ENCODE measurements at regions not wholly inside any gene's neighbourhood (a gene's known extent, or its start where the extent isn't known, plus 50 kb on each side); places are given as distances from the start of the nearest gene placed in this dataset.

GRCh38 chr21:23684431-23684830 is 1922.8 kb downstream of the MRPL39 start:
- H3K4me3 ChIP-seq (ENCODE audit: low read depth, low read length): no peak overlapping the region
- TF ChIP-seq, protein P1, sequence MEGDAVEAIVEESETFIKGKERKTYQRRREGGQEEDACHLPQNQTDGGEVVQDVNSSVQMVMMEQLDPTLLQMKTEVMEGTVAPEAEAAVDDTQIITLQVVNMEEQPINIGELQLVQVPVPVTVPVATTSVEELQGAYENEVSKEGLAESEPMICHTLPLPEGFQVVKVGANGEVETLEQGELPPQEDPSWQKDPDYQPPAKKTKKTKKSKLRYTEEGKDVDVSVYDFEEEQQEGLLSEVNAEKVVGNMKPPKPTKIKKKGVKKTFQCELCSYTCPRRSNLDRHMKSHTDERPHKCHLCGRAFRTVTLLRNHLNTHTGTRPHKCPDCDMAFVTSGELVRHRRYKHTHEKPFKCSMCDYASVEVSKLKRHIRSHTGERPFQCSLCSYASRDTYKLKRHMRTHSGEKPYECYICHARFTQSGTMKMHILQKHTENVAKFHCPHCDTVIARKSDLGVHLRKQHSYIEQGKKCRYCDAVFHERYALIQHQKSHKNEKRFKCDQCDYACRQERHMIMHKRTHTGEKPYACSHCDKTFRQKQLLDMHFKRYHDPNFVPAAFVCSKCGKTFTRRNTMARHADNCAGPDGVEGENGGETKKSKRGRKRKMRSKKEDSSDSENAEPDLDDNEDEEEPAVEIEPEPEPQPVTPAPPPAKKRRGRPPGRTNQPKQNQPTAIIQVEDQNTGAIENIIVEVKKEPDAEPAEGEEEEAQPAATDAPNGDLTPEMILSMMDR (IDR thresholded peaks at IDR 0.05; ENCODE audit: borderline replicate concordance, insufficient read depth, low read depth, low read length): no peak

GRCh38 chr21:23664193-23664694 is 1943.0 kb downstream of the MRPL39 start:
- TF ChIP-seq, protein P1 (IDR thresholded peaks at IDR 0.05; ENCODE audit: borderline replicate concordance, insufficient read depth, low read depth, low read length): no peak
- H3K4me3 ChIP-seq (ENCODE audit: low read depth, low read length): no peak overlapping the region

GRCh38 chr21:23660560-23660959 is 1946.7 kb downstream of the MRPL39 start:
- TF ChIP-seq, protein P1 (IDR thresholded peaks at IDR 0.05; ENCODE audit: borderline replicate concordance, insufficient read depth, low read depth, low read length): no peak

DNA sequence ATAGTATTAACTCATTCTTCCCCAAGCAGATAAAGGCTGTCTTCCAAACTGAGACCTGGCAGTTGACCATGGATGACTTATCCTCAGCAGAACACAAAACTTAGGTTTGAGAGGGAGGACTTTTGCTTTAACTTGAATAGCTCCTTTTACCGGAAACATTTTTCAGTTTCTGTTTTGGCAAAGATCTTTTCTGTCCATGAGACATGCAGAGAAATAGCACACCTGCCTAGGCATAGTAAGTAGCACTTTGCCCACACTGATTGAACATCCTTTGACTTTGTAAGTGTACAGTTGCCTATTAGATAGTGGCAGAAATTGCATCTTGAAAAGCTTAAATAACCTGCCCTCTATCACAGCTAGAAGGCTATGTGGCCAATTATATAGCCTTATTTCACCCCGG is 1962.5 kb downstream of the MRPL39 start:
- TF ChIP-seq, protein P1 (IDR thresholded peaks at IDR 0.05; ENCODE audit: borderline replicate concordance, insufficient read depth, low read depth, low read length): no peak
- no peak overlapping the region for H3K4me3 ChIP-seq (ENCODE audit: low read depth, low read length)

More at GRCh38 chr21:23660560-23660959, 1946.7 kb downstream of the MRPL39 start:
- no peak overlapping the region for H3K4me3 ChIP-seq (ENCODE audit: low read depth, low read length)

DNA sequence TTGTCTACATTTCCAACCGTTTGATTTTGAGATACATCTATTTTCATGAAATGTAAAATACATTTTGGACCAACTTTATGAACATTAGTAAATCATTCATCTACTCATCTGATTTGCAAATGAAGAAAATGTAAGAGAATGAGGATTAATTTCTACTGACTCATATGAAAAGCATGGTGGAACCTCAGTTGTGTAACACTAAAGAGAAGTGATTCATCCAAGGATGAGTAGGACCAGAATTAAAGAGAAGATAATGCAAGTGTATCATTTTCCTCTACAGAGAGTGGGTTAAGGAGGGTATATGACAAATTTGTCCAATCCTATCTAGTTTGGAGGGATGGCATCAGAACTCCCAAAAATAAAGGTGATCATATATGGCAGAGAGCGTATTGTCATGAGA is 1967.6 kb downstream of the MRPL39 start:
- H3K4me3 ChIP-seq (ENCODE audit: low read depth, low read length): no peak overlapping the region
- TF ChIP-seq, protein P1 (IDR thresholded peaks at IDR 0.05; ENCODE audit: borderline replicate concordance, insufficient read depth, low read depth, low read length): no peak

DNA sequence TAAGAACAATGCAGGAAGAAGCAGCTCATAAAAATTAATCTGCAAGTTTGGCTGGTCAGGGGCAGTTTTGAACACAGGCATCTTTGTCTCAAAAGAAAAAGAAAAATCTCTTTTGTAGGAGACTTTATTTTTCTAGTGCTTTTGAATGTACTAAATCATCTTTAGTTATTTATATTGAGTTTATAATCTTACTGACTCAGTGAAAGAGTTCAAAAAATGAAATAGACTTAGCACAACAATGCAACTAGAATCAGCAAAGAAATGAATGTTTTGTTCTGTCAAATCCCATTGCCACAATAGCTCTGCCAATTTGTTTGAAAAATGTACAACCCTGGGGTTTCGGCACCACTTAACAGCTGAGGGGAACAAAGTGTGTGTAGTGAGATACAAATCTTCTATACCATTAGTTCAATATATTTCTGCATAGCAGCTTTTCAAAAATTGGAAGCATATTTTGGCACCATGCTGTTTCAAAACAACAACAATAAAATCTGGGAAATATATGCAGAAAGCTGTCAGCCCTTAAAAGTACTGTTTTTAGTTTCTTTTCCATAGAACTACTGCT is 1969.1 kb downstream of the MRPL39 start:
- TF ChIP-seq, protein P1 (IDR thresholded peaks at IDR 0.05; ENCODE audit: borderline replicate concordance, insufficient read depth, low read depth, low read length): no peak
- no peak overlapping the region for H3K4me3 ChIP-seq (ENCODE audit: low read depth, low read length)

- no peak overlapping the region for H3K4me3 ChIP-seq (ENCODE audit: low read depth, low read length)
- TF ChIP-seq, protein P1 (IDR thresholded peaks at IDR 0.05; ENCODE audit: borderline replicate concordance, insufficient read depth, low read depth, low read length): no peak
Measured at GRCh38 chr21:23633447-23633940, 1973.8 kb downstream of the MRPL39 start.
